H9 (cell line): ENCODE measurements at regions not wholly inside any gene's neighbourhood (a gene's known extent, or its start where the extent isn't known, plus 50 kb on each side); places are given as distances from the start of the nearest gene placed in this dataset.

Experiments
- DNase-seq: peaks from one replicate; pipeline ENCODE4 v3.0.0-alpha.2; 2017
- H2AFZ ChIP-seq: one replicate; pipeline ENCODE4 v1.6.1; 2013; ENCODE audit warnings: mild to moderate bottlenecking, low read length, control low read depth, moderate library complexity
- H2AK5ac ChIP-seq: 2 replicates; pipeline ENCODE4 v1.6.1; 2013; ENCODE audit warnings: low read length, control low read depth, mixed read lengths; ENCODE audit not compliant: insufficient read length
- H2BK120ac ChIP-seq: one replicate; pipeline ENCODE4 v1.6.1; 2013; ENCODE audit warnings: low read depth, mild to moderate bottlenecking, low read length, control low read depth, inconsistent platforms; ENCODE audit not compliant: poor library complexity, severe bottlenecking
- H2BK12ac ChIP-seq: 2 replicates; pipeline ENCODE4 v1.6.1; 2013; ENCODE audit warnings: low read length, control low read depth, mixed read lengths, low read depth; ENCODE audit not compliant: insufficient read length
- H2BK15ac ChIP-seq: 2 replicates; pipeline ENCODE4 v1.6.1; 2013; ENCODE audit warnings: low read depth, low read length, control low read depth
- H2BK20ac ChIP-seq: one replicate; pipeline ENCODE4 v1.6.1; 2013; ENCODE audit warnings: low read depth, mild to moderate bottlenecking, low read length, control low read depth, inconsistent platforms; ENCODE audit not compliant: poor library complexity, severe bottlenecking
- H2BK5ac ChIP-seq: 2 replicates; pipeline ENCODE4 v1.6.1; 2013; ENCODE audit warnings: low read length, control low read depth, mixed read lengths; ENCODE audit not compliant: insufficient read length
- H3K14ac ChIP-seq: 2 replicates; pipeline ENCODE4 v1.6.1; 2013; ENCODE audit warnings: low read length, control low read depth; ENCODE audit not compliant: insufficient read depth
- H3K18ac ChIP-seq: 2 replicates; pipeline ENCODE4 v1.6.1; 2013; ENCODE audit warnings: low read depth, mild to moderate bottlenecking, mixed read lengths, low read length, control low read depth; ENCODE audit not compliant: insufficient read length
- H3K23ac ChIP-seq: 2 replicates; pipeline ENCODE4 v1.6.1; 2013; ENCODE audit warnings: low read length, control low read depth, mixed read lengths, low read depth; ENCODE audit not compliant: insufficient read length
- H3K23me2 ChIP-seq: 2 replicates; pipeline ENCODE4 v1.6.1; 2013; ENCODE audit warnings: low read depth, mild to moderate bottlenecking, mixed read lengths, low read length, control low read depth; ENCODE audit not compliant: insufficient read length, poor library complexity, severe bottlenecking
- H3K27ac ChIP-seq: 2 replicates; pipeline ENCODE4 v1.5.1; 2013; ENCODE audit warnings: low read length, control low read depth, mixed read lengths, low read depth; ENCODE audit not compliant: insufficient read length
- H3K27me3 ChIP-seq: 2 replicates; pipeline ENCODE4 v1.6.1; 2013; ENCODE audit warnings: low read length, control low read depth, inconsistent platforms; ENCODE audit not compliant: insufficient read depth
- H3K4ac ChIP-seq: 2 replicates; pipeline ENCODE4 v1.6.1; 2013; ENCODE audit warnings: low read depth, mild to moderate bottlenecking, control low read depth, inconsistent platforms, low read length, moderate library complexity
- H3K4me1 ChIP-seq: 2 replicates; pipeline ENCODE4 v1.6.1; 2013; ENCODE audit warnings: low read length, control low read depth, inconsistent platforms; ENCODE audit not compliant: insufficient read depth
- H3K4me2 ChIP-seq: 2 replicates; pipeline ENCODE4 v1.6.1; 2013; ENCODE audit warnings: low read length, control low read depth, mixed read lengths; ENCODE audit not compliant: insufficient read length, insufficient read depth
- H3K56ac ChIP-seq: 2 replicates; pipeline ENCODE4 v1.6.1; 2013; ENCODE audit warnings: low read depth, mild to moderate bottlenecking, mixed read lengths, low read length, control low read depth; ENCODE audit not compliant: insufficient read length
- H3K79me1 ChIP-seq: 2 replicates; pipeline ENCODE4 v1.6.1; 2013; ENCODE audit warnings: low read depth, mild to moderate bottlenecking, moderate library complexity, low read length, control low read depth, inconsistent platforms; ENCODE audit not compliant: insufficient read depth, poor library complexity, severe bottlenecking
- H3K79me2 ChIP-seq: 2 replicates; pipeline ENCODE4 v1.6.1; 2013; ENCODE audit warnings: low read length, control low read depth, inconsistent platforms; ENCODE audit not compliant: insufficient read depth
- H3K9ac ChIP-seq: 2 replicates; pipeline ENCODE4 v1.6.1; 2013; ENCODE audit warnings: low read length, control low read depth, mixed read lengths; ENCODE audit not compliant: insufficient read length; ENCODE audit errors: extremely low read depth
- H3K9me3 ChIP-seq: one replicate; pipeline ENCODE4 v1.6.1; 2013; ENCODE audit warnings: low read depth, low read length, inconsistent platforms; ENCODE audit not compliant: control insufficient read depth
- H3T11ph ChIP-seq: one replicate; pipeline ENCODE4 v1.6.1; 2013; ENCODE audit warnings: mild to moderate bottlenecking, low read length, control low read depth, inconsistent platforms
- H4K20me1 ChIP-seq: one replicate; pipeline ENCODE4 v1.6.1; 2013; ENCODE audit not compliant: control insufficient read depth, insufficient read length, insufficient read depth
- H4K5ac ChIP-seq: 2 replicates; pipeline ENCODE4 v1.6.1; 2013; ENCODE audit warnings: low read depth, mild to moderate bottlenecking, mixed read lengths, low read length, control low read depth; ENCODE audit not compliant: insufficient read length
- H4K8ac ChIP-seq: replicated peaks from 2 replicates; pipeline ENCODE4 v1.6.1; 2013; ENCODE audit warnings: low read length, control low read depth, mixed read lengths, low read depth; ENCODE audit not compliant: insufficient read length
- H4K91ac ChIP-seq: 2 replicates; pipeline ENCODE4 v1.6.1; 2013; ENCODE audit warnings: low read depth, mild to moderate bottlenecking, moderate library complexity, mixed read lengths, low read length, control low read depth; ENCODE audit not compliant: insufficient read length
- H3K27ac Mint-ChIP-seq, 3 experiments: 2 replicates in 2 of 3; 3 replicates in 1 of 3; pipeline ENCODE4 v1.8.0; 2020 to 2021; ENCODE audit warnings: mixed read lengths in 3 of 3, mild to moderate bottlenecking in 1 of 3, moderate library complexity in 1 of 3
- H3K27me3 Mint-ChIP-seq: 2 replicates; pipeline ENCODE4 v1.8.0; 2021; ENCODE audit warnings: low read depth, mild to moderate bottlenecking, moderate library complexity, mixed read lengths
- H3K36me3 Mint-ChIP-seq, 3 experiments: 2 replicates in 2 of 3; 3 replicates in 1 of 3; pipeline ENCODE4 v1.8.0; 2020 to 2021; ENCODE audit warnings: low read depth in 3 of 3, mixed read lengths in 3 of 3; ENCODE audit not compliant: insufficient read depth in 1 of 3
- H3K4me1 Mint-ChIP-seq, 2 experiments: 2 replicates each; pipeline ENCODE4 v1.8.0; 2020; ENCODE audit warnings: mixed read lengths in 2 of 2
- H3K4me3 Mint-ChIP-seq, 2 experiments: 2 replicates in 1 of 2; 3 replicates in 1 of 2; pipeline ENCODE4 v1.8.0; 2020 to 2021; ENCODE audit warnings: mild to moderate bottlenecking in 2 of 2, mixed read lengths in 2 of 2, moderate library complexity in 1 of 2
- H3K9me3 Mint-ChIP-seq, 2 experiments: 2 replicates in 1 of 2; 3 replicates in 1 of 2; pipeline ENCODE4 v1.8.0; 2020; ENCODE audit warnings: mild to moderate bottlenecking in 2 of 2, mixed read lengths in 2 of 2, moderate library complexity in 1 of 2
- WGBS: extraction: QIAGEN DNeasy Blood & Tissue Kit; methylation state at CpG from one replicate; pipeline ENCODE4 v1.1.7; 2013; ENCODE audit warnings: missing lambda C conversion rate, low lambda C conversion rate, mixed read lengths; ENCODE audit not compliant: insufficient read length; ENCODE audit errors: extremely low coverage; 5-methylcytosine and 5-hydroxymethylcytosine counted together
- TF ChIP-seq, protein P1 (sequence below): fragments of 200-600 bp; sonication (generic); conservative IDR thresholded peaks from 3 replicates; pipeline ENCODE4 v1.8.0; 2021; ENCODE audit warnings: antibody characterized with exemption, mild to moderate bottlenecking

DNA sequence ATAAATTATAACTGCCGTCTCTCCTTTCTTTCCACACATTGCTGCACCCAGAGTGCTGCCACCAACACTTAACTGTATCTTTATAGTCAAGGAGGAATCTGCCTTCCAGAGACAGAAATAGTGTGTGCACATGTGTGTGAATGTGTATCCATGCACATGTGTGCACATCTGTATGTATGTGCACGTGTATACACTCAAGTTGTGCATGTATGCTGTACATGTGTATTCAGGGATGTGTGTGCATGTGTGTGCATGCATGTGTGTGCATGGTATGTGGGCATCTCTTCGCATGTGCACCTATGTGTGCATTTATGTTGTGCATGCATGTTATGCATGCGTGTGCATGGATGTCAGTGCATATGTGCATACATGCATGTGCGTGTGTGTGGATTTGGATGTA, 253.3 kb downstream of the KLF6 start:
- H3K27ac Mint-ChIP-seq = no peak overlapping the region
- Histone ChIP-seq H2BK5ac (no peak overlapping the region), H3K27ac (no peak overlapping the region), H3K14ac (no peak overlapping the region), H3K18ac (no peak overlapping the region), H3K79me1 (no peaks in the 10 kb centered on the region), H2BK120ac (no peak overlapping the region), H4K5ac (no peak overlapping the region), H3K23ac (no peak overlapping the region), H2AFZ (no peak overlapping the region), H2AK5ac (no peak overlapping the region), H3K4me2 (no peak overlapping the region), H3K9ac (no peak overlapping the region), H4K20me1 (no peaks in the 10 kb centered on the region), H3K9me3 (no peaks in the 10 kb centered on the region), H3K56ac (no peak overlapping the region), H2BK20ac (no peak overlapping the region), H3K4ac (no peak overlapping the region), H4K8ac (no peak overlapping the region), H3K27me3 (no peaks in the 10 kb centered on the region), H3K23me2 (no peaks in the 10 kb centered on the region), H3K4me1 (no peaks in the 10 kb centered on the region), H3K79me2 (no peaks in the 10 kb centered on the region), H2BK15ac (no peak overlapping the region), H4K91ac (no peak overlapping the region), H2BK12ac (no peak overlapping the region), H3T11ph (no peak overlapping the region)
- TF ChIP-seq, protein P1, sequence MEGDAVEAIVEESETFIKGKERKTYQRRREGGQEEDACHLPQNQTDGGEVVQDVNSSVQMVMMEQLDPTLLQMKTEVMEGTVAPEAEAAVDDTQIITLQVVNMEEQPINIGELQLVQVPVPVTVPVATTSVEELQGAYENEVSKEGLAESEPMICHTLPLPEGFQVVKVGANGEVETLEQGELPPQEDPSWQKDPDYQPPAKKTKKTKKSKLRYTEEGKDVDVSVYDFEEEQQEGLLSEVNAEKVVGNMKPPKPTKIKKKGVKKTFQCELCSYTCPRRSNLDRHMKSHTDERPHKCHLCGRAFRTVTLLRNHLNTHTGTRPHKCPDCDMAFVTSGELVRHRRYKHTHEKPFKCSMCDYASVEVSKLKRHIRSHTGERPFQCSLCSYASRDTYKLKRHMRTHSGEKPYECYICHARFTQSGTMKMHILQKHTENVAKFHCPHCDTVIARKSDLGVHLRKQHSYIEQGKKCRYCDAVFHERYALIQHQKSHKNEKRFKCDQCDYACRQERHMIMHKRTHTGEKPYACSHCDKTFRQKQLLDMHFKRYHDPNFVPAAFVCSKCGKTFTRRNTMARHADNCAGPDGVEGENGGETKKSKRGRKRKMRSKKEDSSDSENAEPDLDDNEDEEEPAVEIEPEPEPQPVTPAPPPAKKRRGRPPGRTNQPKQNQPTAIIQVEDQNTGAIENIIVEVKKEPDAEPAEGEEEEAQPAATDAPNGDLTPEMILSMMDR = no peak
- no peaks in the 10 kb centered on the region; a peak in 1 of 5 replicates for H3K9me3 Mint-ChIP-seq
- H3K27me3 Mint-ChIP-seq = no peaks in the 10 kb centered on the region
- 0 out of 4 replicates have a peak, but pooled peaks cover 0 to 3% of the 10 kb centered on the region in 2 experiments for H3K4me1 Mint-ChIP-seq
- no peak for DNase-seq
- no CpG with 5 or more reads among the region's 5 CpGs for WGBS
- H3K36me3 Mint-ChIP-seq = no peaks in the 10 kb centered on the region; a peak in 1 of 7 replicates
- no peak overlapping the region for H3K4me3 Mint-ChIP-seq
